T-helper 1 cell treated with Interleukin-12 subunit alpha and Interleukin-12 subunit beta and Interleukin-4 antibody, amounts not matched to agents 30 μg/mL and 1 μg/mL, for 36 hours (primary cell): ENCODE measurements at regions not wholly inside any gene's neighbourhood (a gene's known extent, or its start where the extent isn't known, plus 50 kb on each side); places are given as distances from the start of the nearest gene placed in this dataset.

Experiments used
- H3K27ac Mint-ChIP-seq: one replicate; pipeline ENCODE4 v1.8.0; 2021; ENCODE audit warnings: mild to moderate bottlenecking, mixed read lengths
- H3K27me3 Mint-ChIP-seq: one replicate; pipeline ENCODE4 v1.8.0; 2021; ENCODE audit warnings: low read depth, mixed read lengths
- H3K36me3 Mint-ChIP-seq: one replicate; pipeline ENCODE4 v1.8.0; 2021; ENCODE audit warnings: low read depth, mixed read lengths
- H3K4me1 Mint-ChIP-seq: one replicate; pipeline ENCODE4 v1.8.0; 2021; ENCODE audit warnings: low read depth, mixed read lengths
- H3K4me3 Mint-ChIP-seq: one replicate; pipeline ENCODE4 v1.8.0; 2021; ENCODE audit warnings: mild to moderate bottlenecking, moderate library complexity, mixed read lengths
- H3K9me3 Mint-ChIP-seq: one replicate; pipeline ENCODE4 v1.8.0; 2021; ENCODE audit warnings: mixed read lengths

DNA sequence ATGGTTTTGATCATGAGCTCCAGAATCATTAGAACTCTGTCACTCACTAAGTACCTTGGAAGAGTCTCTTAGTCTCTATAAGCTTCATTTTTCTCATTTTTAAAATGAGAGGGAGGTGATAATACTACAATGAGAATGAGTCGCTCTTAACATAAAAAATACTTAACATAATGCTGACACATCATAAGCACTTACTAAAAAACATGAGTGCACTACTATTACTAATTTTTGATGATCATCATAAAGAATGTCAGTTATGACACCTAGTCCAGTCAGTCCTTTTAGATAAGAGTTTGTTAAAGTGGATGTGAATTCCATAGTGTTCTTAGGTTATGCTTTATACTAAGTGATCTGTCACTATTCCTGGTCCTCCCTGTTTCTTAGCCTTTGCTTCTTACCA lies 200.4 kb upstream of the SLC24A2 start:
- no peaks in the 10 kb centered on the region for H3K36me3 Mint-ChIP-seq
- H3K4me3 Mint-ChIP-seq: no peak overlapping the region
- no peak overlapping the region for H3K27ac Mint-ChIP-seq
- H3K9me3 Mint-ChIP-seq: no peaks in the 10 kb centered on the region
- peaks cover 17% of the 10 kb centered on the region for H3K4me1 Mint-ChIP-seq
- no peaks in the 10 kb centered on the region for H3K27me3 Mint-ChIP-seq

DNA sequence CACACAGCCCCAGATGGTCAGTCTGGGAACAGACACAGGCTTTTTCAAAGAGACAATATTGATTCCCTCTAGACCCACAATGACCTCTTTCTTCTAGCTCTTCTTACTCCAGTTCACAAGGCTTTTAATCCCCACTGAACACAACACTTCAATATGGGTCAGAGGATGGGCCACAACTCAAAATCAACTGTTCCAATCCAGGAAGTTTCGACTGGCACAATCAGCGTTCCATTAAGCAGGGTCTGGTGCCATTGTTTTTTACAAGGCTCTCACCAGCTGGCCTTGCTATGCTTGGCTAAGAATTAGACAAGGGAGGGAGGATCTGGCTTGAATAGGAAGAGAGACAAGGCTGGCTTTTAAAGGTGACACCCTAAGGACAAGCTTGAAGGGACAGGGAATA lies 199.4 kb upstream of the SLC24A2 start:
- no peaks in the 10 kb centered on the region for H3K9me3 Mint-ChIP-seq
- H3K4me3 Mint-ChIP-seq: no peak overlapping the region
- no peak overlapping the region for H3K27ac Mint-ChIP-seq
- no peaks in the 10 kb centered on the region for H3K36me3 Mint-ChIP-seq
- peaks cover 10% of the 10 kb centered on the region for H3K4me1 Mint-ChIP-seq
- H3K27me3 Mint-ChIP-seq: no peaks in the 10 kb centered on the region

DNA sequence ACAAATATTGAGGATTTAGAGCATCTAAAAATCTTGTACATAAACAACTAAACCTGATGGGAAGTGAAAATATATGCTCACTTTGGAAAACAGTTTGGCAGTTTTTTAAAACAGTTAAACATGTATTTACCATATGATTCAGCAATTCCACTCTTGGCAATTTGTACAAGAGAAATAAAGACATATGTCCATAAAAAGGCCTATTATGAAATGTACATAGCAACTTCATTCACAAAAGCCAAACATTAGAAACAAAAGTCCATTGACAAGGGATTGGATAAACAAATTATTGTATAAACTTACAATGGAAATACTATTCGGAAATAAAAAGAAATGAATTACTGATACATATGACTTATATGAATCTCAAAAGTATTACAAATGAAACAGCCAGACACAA lies 196.2 kb upstream of the SLC24A2 start:
- Mint-ChIP-seq H3K4me1 (no peaks in the 10 kb centered on the region), H3K4me3 (no peak overlapping the region), H3K27me3 (no peaks in the 10 kb centered on the region), H3K9me3 (peaks cover 9% of the 10 kb centered on the region), H3K27ac (no peak overlapping the region), H3K36me3 (no peaks in the 10 kb centered on the region)

DNA sequence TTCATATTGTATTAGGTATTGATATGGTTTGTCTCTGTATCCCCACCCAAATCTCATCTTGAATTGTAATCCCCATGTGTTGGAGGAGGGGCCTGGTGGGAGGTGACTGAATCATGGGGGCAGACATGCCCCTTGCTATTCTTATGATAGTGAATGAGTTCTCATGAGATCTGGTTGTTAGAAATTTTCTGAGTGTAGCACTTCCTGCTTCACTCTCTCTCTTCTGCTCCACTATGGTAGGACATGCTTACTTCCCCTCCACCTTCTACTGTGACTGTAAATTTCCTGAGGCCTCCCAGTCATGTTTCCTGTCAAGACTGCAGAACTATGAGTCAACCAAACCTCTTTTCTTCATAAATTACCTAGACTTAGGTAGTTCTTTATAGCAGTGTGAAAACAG lies 187.4 kb upstream of the SLC24A2 start:
- Mint-ChIP-seq H3K36me3 (peaks cover 11% of the 10 kb centered on the region), H3K4me1 (peaks cover 25% of the 10 kb centered on the region), H3K4me3 (no peak overlapping the region), H3K27me3 (no peaks in the 10 kb centered on the region), H3K9me3 (peaks cover 19% of the 10 kb centered on the region), H3K27ac (peak overlapping the region; percentile 86)

DNA sequence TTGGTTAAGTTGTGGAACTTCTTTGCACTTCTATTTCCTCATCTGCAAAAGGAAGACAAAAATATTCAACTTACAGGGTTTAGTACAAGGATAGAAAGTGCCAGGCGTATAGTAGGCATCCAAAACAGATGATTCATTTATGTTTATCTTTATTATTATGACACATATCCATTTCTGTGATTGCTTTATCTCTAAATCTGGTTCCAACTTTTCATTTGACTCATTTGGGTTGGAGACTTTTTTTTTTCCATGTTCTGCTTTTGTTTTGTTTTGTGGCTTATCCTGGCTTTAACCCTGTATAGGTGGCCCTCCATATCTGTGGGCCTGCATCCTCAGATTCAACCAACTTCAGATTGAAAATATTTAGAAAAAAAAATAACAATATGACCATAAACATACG lies 186.7 kb upstream of the SLC24A2 start:
- Mint-ChIP-seq H3K27ac (peak overlapping the region; percentile 86), H3K9me3 (peaks cover 19% of the 10 kb centered on the region)

DNA sequence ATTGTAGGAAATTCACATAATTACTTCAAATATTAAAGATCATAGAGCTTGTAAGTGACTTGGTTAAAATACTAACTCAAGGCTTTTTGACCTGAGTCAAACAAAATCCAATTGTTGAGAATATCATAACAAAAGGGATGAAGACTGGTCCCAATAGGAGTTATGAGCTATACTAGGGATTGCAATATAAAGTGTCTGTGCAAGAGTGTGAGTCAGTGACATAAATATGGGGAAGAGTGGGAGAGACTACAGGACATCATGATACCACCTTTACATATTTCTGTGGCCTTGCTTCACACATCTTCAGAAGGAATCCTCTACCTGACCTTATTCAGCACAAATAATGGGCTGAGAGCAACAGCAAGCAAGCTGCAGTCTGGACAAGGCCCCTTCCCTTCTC lies 180.9 kb upstream of the SLC24A2 start:
- Mint-ChIP-seq H3K36me3 (peaks cover under 1% of the 10 kb centered on the region), H3K27me3 (no peaks in the 10 kb centered on the region), H3K4me1 (no peaks in the 10 kb centered on the region), H3K27ac (no peak overlapping the region), H3K4me3 (no peak overlapping the region), H3K9me3 (no peaks in the 10 kb centered on the region)

More for the DNA sequence above, 186.7 kb upstream of the SLC24A2 start:
- no peaks in the 10 kb centered on the region for H3K27me3 Mint-ChIP-seq
- no peak overlapping the region for H3K4me3 Mint-ChIP-seq
- peaks cover 11% of the 10 kb centered on the region for H3K36me3 Mint-ChIP-seq
- H3K4me1 Mint-ChIP-seq: peaks cover 25% of the 10 kb centered on the region

DNA sequence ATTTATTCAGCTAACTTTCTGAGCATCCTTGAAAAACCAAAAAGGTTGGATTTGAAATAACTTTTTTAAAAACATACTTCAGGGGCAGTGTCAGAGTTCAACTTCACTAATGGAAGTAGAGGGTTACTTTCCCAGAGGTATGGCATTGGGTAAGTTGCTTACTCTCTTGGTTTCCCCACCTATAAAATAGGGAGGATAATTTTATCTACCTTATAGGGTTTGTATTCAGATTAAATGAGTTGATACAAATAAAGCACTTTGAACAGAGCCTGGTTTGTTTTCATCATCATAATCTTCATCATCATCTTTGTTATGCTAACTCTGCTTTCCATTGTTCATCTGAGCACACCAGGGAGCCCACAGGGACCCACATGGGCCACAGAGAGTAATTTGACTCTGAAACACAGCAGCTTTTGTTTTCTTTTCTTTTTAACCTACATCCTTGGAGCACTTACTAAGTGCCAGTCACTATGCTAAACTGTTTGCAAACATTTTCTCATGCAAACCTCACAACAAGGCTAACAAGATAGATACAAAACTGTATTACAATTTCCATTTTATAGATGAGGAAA lies 179.1 kb upstream of the SLC24A2 start:
- no peak overlapping the region for H3K27ac Mint-ChIP-seq
- H3K4me1 Mint-ChIP-seq: no peaks in the 10 kb centered on the region
- H3K4me3 Mint-ChIP-seq: no peak overlapping the region
- no peaks in the 10 kb centered on the region for H3K27me3 Mint-ChIP-seq
- H3K9me3 Mint-ChIP-seq: no peaks in the 10 kb centered on the region
- H3K36me3 Mint-ChIP-seq: no peaks in the 10 kb centered on the region

DNA sequence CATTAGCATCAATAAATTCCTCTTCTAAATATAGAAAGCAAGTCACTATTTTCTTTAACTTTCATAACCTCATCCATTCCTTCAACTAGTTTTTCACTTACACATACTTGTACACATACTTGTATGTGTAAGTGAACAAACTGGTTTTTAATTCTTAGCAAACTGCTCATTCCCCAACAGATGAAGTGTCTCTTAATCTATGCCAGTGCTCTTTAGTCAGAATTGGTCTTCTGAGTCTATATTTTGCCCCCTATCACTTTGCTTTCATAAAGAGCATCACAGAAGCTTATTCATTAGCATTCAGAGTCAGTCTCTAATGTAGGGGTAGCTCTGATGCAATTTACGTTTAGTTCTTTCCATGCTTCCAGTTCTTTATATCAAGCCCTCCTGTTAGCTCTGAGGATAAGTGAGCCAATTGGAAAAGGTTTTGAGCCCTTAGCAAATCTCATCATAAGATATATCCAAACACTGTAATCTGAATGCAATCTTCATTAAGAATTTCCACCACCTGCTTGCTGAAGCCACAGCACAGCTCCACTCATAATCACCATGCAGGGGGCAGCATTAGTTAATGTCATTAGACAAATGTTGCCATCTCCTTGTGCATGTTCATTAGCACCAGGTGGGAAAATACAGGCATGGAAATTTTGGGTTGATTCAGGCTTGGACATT lies 178.5 kb upstream of the SLC24A2 start:
- Mint-ChIP-seq H3K4me3 (no peak overlapping the region), H3K36me3 (no peaks in the 10 kb centered on the region), H3K27ac (no peak overlapping the region), H3K27me3 (no peaks in the 10 kb centered on the region), H3K9me3 (no peaks in the 10 kb centered on the region), H3K4me1 (no peaks in the 10 kb centered on the region)

DNA sequence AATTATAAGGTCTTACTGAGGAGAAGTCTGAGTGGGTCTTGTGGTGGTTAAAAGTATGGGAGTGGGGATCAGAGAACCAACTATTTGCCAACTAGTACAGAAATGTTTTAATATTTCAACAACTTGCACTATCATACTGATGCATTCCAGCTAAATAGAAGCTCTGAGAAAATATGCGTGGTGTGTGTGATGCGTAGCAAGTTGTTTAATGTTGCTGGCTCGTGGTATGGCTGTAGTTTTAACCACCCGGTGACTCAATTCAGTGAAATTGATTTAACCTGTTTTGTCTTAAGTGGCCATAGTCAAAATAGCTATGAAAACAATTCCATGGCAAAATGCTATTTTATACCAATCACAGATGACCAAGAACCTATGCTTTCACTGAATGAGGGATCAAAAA lies 176.5 kb upstream of the SLC24A2 start:
- peaks cover 1% of the 10 kb centered on the region for H3K36me3 Mint-ChIP-seq
- peaks cover 3% of the 10 kb centered on the region for H3K27me3 Mint-ChIP-seq
- H3K9me3 Mint-ChIP-seq: peaks cover 4% of the 10 kb centered on the region
- no peak overlapping the region for H3K4me3 Mint-ChIP-seq
- no peak overlapping the region for H3K27ac Mint-ChIP-seq
- no peaks in the 10 kb centered on the region for H3K4me1 Mint-ChIP-seq

DNA sequence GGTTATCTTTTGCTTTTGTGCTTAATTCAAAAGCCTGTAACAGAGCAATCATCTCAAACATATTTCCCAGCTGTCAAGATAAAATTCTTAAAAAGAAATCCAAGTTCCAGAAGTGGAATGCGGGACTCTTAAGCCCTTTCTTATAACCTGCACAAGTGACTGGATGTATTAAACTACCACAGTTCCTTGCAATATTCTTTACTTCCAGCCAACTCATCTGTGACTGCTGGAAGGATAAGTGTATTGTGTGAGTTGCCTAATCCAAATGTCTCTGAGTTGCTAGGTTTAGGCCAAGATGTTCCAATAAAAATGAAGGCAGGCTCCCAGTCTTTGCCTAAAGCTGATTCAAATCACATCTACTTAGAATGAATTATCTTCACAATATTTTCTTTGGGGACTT lies 159.2 kb upstream of the SLC24A2 start:
- Mint-ChIP-seq H3K4me3 (no peak overlapping the region), H3K27ac (no peak overlapping the region), H3K27me3 (peaks cover 8% of the 10 kb centered on the region), H3K4me1 (peaks cover 12% of the 10 kb centered on the region), H3K36me3 (peaks cover 1% of the 10 kb centered on the region), H3K9me3 (peaks cover 1% of the 10 kb centered on the region)

DNA sequence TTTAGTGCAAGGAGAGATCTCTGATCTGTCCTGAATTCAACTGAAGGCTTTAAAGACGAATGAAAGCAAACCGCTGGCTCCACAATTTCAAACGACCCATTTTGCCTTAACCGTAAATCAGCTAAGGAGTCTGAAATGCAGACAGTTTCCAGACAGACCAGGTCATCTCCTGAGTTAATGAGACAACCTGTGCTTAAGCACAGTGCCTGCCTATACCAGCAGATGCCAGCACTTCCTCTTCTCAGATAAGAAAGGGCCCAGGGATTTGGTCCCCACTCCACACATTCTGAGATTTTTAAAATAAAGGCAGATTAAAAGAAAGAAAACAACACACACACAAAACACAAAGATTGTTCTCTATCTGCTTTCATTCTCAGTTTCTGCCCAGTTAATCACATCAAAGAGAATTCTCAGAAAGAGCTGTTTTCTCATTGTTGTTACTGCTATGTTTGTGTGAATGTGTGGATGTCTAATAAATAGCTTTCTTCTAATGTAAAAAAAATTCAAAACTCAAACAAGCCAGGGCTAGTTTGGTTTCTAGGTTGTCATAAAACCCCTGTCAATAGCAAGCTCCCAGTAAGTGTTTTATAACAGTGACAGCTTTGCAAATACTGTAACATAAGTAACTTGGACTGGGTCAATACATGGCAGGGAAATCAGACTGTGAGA lies 157.7 kb upstream of the SLC24A2 start:
- Mint-ChIP-seq H3K4me3 (no peak overlapping the region), H3K27ac (no peak overlapping the region), H3K36me3 (peaks cover 1% of the 10 kb centered on the region), H3K9me3 (no peaks in the 10 kb centered on the region), H3K27me3 (peaks cover 8% of the 10 kb centered on the region), H3K4me1 (peaks cover 12% of the 10 kb centered on the region)

DNA sequence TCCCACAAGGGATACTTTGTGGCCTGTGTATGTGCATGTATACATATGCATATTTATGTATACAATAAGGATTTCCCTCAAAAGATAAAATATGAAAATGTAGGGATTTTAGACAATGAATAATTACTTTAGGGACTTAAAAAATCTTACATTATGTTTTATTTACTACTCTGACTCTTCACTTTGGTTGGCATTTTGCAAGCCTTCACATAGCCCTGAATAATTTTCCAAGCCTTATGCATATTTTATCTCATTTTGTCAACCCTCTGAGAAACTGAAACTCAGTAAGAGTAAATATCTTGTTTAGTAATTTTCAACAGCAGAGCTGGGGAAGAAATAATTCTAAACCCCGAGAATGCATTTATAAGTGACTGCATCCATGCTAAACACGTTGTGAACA lies 153.0 kb upstream of the SLC24A2 start:
- Mint-ChIP-seq H3K27ac (no peak overlapping the region), H3K4me1 (peaks cover 9% of the 10 kb centered on the region), H3K27me3 (peaks cover 8% of the 10 kb centered on the region), H3K4me3 (no peak overlapping the region), H3K36me3 (no peaks in the 10 kb centered on the region), H3K9me3 (no peaks in the 10 kb centered on the region)

DNA sequence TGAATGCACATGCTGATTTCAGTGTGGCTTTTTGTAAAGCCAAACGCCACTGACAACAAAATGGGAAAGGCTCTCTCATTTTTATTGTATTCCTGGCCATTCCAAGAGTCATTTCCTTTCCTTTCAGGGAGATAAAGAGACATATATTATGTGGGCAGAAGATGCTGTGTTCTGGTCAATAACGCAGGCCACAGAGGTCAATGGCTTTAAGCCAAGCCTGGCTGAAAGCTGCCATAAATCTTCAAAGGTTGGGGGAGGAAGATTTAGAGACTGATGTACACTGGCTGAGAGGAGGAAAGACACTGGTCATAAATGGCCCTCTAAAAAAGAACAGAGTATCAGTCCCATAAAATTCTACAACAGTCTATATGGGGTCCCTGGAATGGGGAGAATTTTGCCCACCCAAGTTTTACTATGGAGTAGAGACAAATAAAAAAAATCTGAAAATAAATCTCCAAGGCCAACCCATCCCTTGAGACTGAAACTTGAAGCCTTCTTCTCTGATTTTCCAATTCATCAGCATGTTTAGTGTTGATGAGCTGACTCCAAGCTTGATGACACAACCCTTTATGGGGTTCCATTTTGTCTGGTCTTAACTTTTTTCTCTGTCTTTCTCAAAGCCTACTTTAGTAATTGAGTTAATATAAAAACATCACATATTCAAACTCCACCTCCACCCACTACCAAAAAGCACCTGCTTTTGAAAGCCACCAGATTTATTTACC lies 152.1 kb upstream of the SLC24A2 start:
- H3K27ac Mint-ChIP-seq: no peak overlapping the region
- H3K4me3 Mint-ChIP-seq: no peak overlapping the region
- no peaks in the 10 kb centered on the region for H3K9me3 Mint-ChIP-seq
- H3K36me3 Mint-ChIP-seq: no peaks in the 10 kb centered on the region
- H3K27me3 Mint-ChIP-seq: peaks cover 7% of the 10 kb centered on the region
- peaks cover under 1% of the 10 kb centered on the region for H3K4me1 Mint-ChIP-seq

DNA sequence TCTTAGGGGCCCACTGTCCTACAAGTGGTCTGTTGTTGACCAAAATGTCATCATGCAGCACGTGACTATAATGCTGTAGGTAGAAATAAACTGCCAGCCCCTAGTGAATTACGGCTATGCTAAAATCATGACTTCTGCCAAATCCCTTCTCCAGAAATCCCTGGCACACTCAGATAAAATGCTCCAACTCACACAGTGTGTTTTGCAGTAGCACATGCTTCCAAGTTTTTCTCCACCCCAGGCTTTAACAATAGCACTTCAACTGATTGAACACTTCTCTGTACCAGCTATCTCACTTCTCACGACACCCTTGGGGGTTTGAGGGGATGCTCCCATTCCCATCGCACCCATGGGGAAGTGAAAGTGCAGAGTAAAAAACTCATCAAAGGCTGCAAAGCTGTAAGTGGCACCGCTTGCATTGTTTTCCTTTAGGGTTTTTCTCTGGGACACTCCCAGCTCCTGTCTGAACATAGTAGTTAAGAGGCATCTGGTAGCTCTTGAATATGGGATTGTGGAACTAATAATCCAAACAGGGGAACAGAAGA lies 151.0 kb upstream of the SLC24A2 start:
- Mint-ChIP-seq H3K27me3 (peaks cover 5% of the 10 kb centered on the region), H3K27ac (no peak overlapping the region), H3K9me3 (no peaks in the 10 kb centered on the region), H3K36me3 (no peaks in the 10 kb centered on the region), H3K4me3 (no peak overlapping the region), H3K4me1 (peaks cover 6% of the 10 kb centered on the region)
